Loucy (cell line): ENCODE measurements at regions not wholly inside any gene's neighbourhood (a gene's known extent, or its start where the extent isn't known, plus 50 kb on each side); places are given as distances from the start of the nearest gene placed in this dataset.

ENCODE experiments used
- EZH2phosphoT487 ChIP-seq: fragments of 200-600 bp; IDR thresholded peaks from 2 replicates; pipeline ENCODE4 v1.6.1; 2018; ENCODE audit warnings: antibody characterized with exemption, mild to moderate bottlenecking, moderate library complexity, borderline replicate concordance
- TF ChIP-seq, protein P1 (sequence below): fragments of 200-600 bp; sonication (generic); conservative IDR thresholded peaks from 2 replicates; pipeline ENCODE4 v1.5.1; 2014; ENCODE audit warnings: mild to moderate bottlenecking, antibody characterized with exemption, low read length

DNA sequence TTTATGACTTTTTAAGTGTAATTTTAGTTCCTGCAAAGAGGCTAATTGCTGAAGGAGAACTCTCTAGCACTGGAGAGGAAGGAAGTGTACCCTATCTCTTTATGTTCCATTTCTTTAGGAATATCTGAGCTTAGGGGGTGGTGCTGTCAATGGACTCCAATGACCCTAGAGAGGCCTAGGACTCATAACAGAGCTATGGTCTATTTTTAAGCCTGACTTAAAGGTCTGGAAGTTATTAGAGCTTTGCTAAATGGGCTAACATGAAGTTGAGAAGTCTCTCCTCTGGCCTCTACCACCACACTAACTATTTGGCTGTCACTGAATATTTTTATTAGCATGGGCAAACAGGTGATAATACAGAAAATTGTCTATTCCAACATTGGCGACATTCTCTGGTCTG is 152.2 kb downstream of the SPATA18 start:
- TF ChIP-seq, protein P1, sequence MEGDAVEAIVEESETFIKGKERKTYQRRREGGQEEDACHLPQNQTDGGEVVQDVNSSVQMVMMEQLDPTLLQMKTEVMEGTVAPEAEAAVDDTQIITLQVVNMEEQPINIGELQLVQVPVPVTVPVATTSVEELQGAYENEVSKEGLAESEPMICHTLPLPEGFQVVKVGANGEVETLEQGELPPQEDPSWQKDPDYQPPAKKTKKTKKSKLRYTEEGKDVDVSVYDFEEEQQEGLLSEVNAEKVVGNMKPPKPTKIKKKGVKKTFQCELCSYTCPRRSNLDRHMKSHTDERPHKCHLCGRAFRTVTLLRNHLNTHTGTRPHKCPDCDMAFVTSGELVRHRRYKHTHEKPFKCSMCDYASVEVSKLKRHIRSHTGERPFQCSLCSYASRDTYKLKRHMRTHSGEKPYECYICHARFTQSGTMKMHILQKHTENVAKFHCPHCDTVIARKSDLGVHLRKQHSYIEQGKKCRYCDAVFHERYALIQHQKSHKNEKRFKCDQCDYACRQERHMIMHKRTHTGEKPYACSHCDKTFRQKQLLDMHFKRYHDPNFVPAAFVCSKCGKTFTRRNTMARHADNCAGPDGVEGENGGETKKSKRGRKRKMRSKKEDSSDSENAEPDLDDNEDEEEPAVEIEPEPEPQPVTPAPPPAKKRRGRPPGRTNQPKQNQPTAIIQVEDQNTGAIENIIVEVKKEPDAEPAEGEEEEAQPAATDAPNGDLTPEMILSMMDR = no peak
- TF ChIP-seq EZH2phosphoT487 = no peak
